GM18502 (cell line): ENCODE measurements at regions not wholly inside any gene's neighbourhood (a gene's known extent, or its start where the extent isn't known, plus 50 kb on each side); places are given as distances from the start of the nearest gene placed in this dataset.

Experiments
- ATAC-seq: cut with Tn5 transposase; IDR thresholded peaks from one replicate; pipeline ENCODE4 v1.9.1; 2021; ENCODE audit warnings: mild to moderate bottlenecking; ENCODE audit not compliant: unreplicated experiment, poor library complexity

DNA sequence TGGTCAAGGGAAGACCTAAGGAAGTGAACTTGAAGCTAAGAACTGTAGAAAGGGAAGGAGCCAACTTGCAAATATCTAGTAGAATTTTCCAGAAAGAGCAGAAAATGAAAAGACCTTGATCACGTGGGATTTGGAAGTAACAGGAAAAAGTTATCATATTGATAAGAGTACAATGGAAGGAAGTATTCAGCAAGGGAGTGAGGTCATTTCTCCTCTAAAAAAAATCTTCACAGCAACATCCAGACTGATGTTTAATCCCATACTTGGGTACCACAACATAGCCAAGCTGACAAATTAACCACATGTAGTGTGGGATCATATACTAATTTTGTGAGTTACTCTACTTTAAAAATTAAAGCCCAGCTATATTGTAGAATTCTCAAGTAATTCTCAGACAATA is 207.0 kb upstream of the CXCL12 start:
- no peak for ATAC-seq

DNA sequence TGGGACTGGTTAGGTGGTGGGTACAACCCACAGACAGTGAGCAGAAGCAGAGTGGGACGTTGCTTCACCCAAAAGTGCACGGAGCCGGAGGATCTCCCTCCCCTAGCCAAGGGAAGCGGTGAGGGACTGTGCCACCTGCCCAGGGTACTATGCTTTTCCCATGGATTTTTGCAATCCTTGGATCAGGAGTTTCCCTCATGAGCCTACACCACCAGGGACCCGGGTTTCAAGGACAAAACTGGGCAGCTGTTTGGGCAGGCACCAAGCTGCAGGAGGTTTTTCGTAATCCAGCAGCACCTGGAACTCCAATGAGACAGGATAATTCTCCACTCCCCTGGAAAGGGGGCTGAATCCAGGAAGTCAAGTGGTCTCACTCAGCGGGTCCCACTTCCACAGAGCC is 209.1 kb upstream of the CXCL12 start:
- ATAC-seq: no peak

DNA sequence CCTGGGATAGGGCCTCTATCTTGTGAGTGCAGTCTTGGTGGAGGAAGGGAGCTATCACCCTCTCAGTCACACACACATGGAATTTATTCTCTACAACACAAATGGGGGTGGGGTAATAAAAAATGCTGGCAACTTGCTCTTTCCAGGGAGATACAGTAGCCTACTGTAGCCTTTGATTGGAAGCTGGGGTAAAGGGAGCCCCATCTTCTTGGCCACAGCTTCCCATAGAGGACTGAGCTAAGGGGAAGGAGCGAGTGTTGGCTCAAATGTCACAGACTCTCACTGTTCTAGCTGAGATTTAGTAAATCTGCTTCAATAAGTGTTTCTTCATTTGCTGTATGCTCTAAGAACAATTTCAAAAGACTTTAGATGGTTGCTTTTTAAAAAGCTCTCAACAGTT is 222.2 kb upstream of the CXCL12 start:
- ATAC-seq: no peak

DNA sequence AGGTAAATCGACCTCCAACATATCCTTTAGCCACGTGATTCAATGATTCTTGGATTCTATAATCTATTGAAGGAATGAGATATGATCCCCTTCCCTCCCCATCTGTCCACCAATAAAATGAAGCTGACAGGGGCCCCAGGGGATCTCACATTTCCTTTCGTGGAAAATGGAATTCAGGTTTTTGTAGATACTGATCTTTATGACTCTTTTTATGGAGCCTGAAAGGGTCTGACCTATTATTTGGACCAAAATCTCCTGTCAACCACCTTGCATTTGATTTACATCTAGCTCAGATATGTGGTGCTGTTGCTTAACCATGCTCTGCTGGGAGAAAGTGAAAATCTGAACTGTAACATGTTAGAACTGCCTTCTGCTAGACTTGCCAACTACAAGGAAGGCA is 234.0 kb upstream of the CXCL12 start:
- no peak for ATAC-seq

DNA sequence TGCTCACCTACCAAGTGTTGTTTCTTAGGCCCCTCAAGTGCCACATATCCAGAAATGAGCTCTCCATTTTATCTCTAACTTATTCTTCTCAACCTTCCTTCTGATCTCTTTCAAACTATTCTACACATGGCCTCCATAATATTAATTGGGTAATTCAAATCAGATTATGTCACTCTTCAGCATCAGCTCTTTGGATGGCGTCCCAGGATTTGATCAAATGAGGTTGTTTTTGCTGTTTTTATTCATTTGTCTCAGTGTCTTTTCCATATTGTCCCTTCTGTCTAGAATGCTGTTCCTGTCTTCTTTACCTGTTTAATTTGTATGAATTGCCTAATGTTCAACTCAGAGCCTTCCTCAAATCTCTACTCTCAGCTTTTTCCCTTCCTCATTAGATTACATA is 234.6 kb upstream of the CXCL12 start:
- no peak for ATAC-seq

DNA sequence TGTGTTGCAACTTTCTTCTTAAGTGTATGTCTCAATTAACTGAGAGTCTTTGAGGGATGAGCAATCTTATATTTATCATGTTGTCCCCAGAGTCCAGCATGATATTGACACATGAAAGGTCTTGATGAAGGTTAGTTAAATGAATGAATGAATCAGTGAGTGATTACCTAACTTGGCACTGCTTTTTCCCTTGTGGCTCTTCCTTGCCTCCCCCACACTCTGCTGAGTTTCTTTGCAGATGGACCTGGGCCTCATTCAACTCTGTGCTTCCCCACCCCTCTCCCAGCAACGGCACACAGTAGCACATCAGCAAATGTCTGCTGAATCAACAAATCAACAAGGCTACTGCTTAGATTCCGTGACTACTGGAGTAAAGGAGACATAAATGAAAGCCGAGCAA is 235.1 kb upstream of the CXCL12 start:
- ATAC-seq: no peak

DNA sequence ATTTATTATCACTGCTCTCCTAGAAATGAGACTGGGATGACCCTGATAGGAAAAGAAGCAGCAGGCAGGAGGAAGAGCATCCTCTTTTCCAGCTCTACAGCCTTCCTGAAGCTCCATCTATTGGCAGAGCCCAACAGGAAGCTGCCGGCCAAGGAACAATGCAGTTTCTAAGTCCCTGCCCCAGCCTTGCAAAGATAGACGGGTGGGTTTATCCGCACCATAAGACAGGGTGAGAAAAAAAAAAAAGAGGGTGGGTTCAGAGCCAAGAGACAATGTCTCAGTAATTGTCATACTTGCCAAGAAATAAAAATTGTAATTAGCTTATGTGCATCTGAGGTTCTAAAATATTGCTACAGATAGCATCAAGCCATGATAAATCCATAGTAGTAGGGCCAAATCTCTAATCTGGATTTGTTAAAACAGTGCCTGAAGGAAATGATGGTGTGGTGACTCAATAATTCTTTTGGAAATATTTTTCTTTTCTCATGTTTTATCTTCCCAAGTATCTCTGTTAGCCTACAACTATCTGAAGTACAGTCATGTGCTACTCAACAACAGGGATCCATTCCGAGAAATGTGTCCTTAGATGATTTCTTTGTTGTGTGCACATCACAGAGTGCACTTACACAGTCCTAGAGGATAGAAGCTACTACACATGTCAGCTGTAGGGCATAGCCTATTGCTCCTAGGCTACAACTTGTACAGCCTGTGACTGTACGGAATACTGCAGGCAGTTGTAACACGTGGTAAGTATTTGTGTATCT is 242.9 kb upstream of the CXCL12 start:
- ATAC-seq: no peak

DNA sequence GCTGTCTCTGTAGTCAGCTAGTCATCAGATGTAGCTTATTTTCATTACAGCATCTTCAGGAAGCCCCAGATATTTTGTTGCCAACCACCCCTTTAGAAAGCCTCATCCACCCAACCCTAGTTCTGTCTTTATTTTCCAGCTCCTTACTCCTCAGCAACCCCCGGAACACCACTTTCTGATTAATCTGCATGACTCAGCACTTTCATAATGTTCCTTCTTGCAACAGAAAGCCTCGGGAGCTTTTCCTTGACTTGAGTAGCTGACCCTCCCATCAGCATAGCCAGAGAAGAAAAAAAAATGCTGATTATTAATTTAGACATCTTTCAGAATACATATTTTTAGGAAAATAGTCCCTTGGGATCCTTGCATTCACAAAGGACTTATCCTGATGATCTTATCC is 244.0 kb upstream of the CXCL12 start:
- ATAC-seq: no peak

DNA sequence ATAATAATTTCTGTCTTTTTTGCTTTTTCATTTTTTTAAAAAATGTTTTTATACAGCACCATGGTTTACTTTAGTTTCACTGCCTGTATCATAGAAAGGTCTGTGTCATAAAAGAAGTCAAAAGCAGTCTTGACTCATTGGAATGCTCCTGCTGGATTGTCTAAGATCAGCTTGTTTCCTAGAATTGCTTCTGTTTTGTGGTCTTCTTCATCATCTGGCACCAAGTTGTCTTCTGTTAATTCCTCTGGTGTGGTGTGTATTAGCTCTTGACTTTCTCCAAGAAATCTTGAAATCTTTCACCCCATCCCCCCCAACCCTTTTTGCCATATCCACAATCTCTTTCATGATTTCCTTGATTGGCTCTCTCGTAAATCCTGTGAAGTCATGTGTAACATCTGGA is 250.3 kb upstream of the CXCL12 start:
- ATAC-seq: no peak

DNA sequence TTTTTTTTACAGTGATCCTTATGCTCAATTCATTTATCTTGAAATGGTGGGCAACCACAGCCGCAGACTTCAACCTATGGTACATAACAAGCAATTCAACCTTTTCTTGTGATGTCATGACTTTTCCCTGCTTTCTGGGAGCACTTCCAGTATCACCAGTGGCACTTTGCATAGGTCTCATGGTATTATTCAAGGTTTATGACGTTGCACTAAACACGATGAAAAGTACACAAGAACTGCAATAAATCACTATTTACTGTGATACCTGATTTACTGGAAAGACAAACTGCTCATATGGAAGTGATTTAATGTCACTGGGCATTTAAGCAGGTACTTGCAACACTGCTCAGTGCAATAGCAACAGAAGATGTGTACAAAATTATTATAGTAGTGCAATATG is 251.7 kb upstream of the CXCL12 start:
- ATAC-seq: no peak

DNA sequence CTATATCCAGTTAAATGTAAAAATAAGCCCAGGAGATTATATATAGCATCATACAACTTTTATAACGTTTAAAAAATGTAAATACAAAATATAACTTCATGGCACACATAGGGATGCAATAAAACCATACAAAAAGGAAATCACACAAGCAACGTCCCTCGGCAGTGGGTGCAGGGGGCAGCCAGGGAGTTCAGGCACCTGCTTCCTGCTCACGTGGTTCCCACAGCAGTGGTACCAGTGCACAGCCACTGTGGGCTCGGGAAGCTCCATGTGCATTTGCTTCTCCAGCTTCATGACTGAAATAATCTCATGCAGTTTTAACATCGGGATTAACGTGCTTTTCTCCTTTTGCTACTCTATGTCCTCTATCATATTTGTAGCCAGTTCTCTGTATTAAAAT is 255.5 kb upstream of the CXCL12 start:
- no peak for ATAC-seq

DNA sequence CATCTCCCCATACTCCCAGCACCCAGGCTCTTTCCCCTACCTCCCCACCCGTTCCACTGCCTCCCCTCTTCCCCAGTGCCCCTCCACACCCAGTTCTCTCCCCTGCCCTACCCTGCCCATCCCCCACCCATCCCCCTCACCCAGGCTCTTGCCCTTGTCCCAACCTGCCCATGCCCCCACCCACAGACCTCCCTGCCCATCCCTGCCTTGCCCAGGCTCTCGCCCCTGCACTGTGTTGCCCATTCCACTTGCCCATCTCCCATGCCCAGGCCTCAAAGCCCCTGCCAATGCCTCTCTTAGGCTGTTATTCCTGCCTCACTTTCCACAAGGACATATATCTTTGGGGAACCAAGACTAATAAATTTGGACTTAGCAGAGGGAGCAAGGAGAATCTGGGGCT is 262.6 kb upstream of the CXCL12 start:
- ATAC-seq: no peak

DNA sequence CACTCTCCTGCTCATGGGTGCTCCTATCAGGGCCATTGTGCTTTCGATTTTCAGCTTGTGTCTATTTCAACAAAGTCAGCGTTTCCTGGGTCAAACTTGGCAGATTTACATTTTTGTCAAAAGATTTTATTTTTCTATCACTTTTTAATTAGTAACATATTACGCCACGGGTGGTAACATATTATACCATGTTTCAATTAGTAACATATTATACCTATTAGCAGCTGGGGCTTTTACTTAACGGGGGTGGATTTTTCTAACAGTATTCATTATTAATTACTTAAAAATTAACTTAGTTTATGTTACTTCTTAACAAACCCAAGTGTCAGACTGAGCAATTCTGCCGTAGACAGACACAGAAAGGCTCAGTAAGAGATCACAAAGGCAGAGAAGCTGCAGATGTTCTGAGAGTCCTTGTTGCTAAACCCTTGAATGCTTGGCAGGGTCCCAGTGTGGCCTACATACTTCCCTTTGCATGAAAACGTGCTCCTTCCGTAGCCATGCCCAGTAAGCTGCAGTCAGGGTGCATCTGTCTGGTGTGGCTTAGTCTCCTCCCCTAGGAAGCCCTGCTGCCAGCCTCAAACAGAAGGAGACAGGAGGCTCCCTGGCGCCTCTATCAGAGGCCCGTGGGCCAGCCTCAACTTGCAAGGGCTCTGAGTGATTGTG is 263.1 kb upstream of the CXCL12 start:
- ATAC-seq: no peak

DNA sequence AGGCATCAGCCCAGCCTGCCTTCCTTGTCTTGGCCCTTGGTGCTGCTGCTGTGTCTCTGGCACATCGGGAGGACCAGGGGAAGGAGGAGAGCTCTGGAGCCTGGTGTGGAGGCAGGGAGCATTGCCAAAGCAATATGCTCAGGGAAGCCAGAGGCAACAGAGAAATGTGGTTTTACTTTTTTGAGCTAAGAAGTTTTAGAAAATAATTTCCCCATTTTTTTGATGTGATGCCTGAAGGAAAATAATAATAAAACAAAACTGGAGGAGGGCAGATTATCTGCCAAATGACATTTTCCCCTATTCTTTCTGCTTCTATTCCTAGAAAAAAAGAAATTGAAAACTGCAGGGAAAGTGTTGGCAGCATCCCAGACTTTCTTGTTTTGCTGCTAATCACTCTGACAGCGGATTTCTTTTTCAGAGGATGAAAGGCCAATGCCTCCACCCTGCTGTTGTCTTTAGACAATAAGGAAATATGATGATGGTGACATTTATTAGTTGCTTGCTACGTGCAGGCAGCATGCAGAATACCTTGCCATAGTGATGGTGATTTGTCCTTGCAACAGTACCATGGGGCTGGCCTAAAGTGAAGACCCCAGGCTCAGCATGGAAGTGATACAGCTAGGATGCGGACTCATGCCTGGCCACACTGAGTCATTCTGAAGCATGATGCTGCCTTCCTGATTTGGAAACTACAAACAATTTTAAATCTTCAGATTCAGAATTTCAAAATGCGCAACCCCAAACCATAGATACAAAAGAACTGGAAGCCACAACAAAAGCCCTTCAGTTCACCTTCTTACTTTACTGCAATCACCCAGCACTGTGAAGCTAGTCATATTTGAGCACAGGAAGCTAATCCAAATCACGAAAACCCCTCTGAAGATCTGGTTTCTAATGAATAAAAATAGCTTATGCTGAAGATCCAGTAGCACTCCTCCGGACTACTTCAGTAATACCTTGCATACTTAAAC is 260.2 kb upstream of the TMEM72 start:
- no peak for ATAC-seq

DNA sequence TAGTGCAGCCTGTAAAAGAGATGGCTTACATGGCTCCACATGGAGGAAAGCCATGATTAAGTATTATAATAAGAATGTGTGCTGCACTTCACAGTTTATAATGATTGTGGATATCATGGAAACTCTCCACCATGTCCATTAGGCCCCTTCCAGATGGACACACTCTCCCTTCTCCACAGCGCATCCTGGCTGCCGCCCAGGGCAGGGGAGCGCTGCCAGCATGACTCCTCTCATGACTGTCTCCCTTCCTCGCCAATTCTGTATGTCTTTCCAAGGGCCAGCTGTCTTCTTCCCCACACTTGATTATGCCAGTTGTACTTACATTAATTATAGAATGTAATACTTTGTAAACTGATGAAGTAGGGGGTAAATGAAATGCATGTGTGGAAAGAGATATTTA is 259.3 kb upstream of the TMEM72 start:
- ATAC-seq: no peak

DNA sequence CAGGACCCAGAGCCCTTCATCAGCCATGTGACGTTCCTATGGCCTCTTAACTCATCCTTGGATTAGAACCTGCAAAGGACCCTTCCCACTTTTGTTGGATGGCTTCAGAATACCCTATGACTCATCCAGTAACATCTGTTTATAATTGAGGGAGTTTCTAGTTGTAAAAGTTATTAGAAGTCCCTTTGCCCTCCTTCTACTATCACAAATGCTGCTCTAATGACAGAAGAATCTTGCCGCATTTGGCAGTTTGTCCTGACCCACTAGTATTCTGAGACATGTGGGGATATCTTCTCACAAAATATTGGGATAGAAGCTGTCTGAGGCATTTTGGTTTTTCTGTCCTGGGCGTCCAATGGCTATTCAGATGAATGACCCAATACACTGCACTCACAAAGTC is 251.8 kb upstream of the TMEM72 start:
- ATAC-seq: no peak

DNA sequence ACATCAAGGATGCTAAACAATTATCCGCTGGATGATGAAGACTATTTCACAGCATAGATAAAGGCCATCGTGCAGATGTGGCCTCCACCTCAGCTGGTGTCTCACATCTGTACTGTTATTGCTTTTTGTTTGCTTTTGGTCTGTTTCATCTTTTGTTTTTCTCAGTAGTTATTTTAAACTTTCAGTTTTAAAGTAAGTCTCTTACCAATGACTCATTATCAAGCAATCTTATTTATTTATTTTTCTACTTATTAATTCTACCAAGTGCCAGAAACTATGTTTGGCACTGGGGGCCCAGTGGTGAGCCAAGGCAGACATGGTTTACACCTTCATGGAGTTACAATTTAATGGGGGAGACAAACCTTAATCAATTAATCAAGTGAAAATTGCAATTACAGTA is 250.9 kb upstream of the TMEM72 start:
- ATAC-seq: no peak

DNA sequence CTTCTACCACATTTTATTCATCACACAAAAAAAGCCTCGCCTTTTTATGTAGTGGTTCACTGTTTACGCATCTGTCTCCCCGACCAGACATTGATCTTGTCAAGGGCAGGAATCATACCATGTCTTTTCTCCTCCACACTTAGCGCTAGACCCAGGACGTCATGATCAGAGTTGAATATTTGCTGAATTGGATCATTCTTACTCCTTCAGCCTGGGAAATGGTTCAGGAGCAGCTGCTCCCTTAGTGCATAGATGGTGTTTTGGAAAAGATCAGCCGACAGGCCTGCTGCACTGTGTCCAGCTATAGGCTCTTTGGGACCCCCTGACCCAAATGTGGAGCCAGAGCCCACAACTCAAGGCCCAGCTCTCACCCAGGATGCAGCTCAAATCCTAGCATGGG is 249.1 kb upstream of the TMEM72 start:
- no peak for ATAC-seq

DNA sequence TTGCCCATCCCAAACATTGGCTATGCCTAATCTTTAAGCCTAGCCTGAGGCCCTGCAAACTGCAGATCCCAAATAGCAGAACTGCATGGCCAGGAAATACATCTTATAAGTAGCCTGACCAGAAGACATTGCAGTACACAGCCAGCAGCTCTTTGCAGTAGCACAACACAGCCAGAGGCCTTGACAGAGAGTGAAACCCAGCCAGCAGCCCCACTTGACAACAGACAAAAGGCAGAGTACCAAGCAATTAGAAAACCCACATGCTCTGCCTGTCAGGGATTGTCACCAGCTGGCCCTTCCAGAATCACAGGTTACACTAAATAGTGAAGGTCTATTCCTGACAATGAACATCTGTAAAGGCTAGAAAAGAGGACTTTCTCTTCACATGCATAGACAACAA is 242.8 kb upstream of the TMEM72 start:
- ATAC-seq: no peak

DNA sequence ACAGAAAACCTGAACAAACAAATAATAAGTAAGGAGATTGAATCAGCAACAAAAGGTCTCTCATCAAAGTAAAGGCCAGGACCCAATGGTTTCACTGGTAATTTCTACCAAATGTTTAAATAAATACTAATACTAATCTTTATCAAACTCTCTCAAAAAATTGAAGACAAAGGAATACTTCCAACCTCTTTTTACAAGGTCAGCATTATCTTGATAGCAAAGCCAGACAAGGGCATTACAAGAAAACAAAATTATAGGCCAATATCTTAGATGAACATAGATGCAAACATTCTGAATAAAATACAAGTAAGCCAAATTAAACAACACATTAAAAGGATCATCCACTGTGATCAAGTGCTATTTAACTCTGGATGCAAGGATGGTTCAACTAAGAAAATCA is 239.8 kb upstream of the TMEM72 start:
- ATAC-seq: no peak
